GM12878 (cell line): ENCODE measurements at regions not wholly inside any gene's neighbourhood (a gene's known extent, or its start where the extent isn't known, plus 50 kb on each side); places are given as distances from the start of the nearest gene placed in this dataset.

Experiments used
- ATAC-seq: fragments of 200-7000 bp; cut with Tn5 transposase; 3 replicates; pipeline ENCODE4 v1.9.1; 2020; ENCODE audit warnings: mild to moderate bottlenecking, moderate library complexity
- BruUV-seq: library from RNA; stranded (reverse); fragments of 400-500 nt; replicated peaks from 2 replicates; lab custom pipeline; 2021; lab: Mats Ljungman, UMichigan
- CTCF ChIA-PET: fragments of 300-600 bp; sonication (Branson Sonifier 250); formaldehyde crosslinking; extraction: SDS; loops from one replicate; lab custom pipeline; 2021; ENCODE audit warnings: inconsistent platforms; lab: Yijun Ruan, JAX
- POLR2A ChIA-PET: fragments of 350-600 bp; formaldehyde crosslinking; extraction: SDS; loops from one replicate; lab custom pipeline; 2021; ENCODE audit warnings: inconsistent platforms; lab: Charles Lee
- RAD21 ChIA-PET: fragments of 300-600 bp; sonication (Branson Sonifier 250); formaldehyde crosslinking; loops from one replicate; lab custom pipeline; 2023; ENCODE audit warnings: antibody characterized with exemption; ENCODE audit not compliant: unreplicated experiment; lab: Charles Lee
- SMC1A ChIA-PET: fragments of 300-600 bp; sonication (Branson Sonifier 250); formaldehyde crosslinking; loops from one replicate; lab custom pipeline; 2023; ENCODE audit not compliant: unreplicated experiment, uncharacterized antibody; lab: Charles Lee
- DNase-seq: peaks from one replicate; pipeline ENCODE4 v3.0.0-alpha.2; 2011; ENCODE audit warnings: low read depth, low spot score
- FAIRE-seq: peaks from 3 replicates; lab custom pipeline; 2011; peaks lifted over from hg19 to GRCh38; lab: Jason Lieb, UNC
- H2AFZ ChIP-seq: 2 replicates; pipeline ENCODE4 v1.6.0; 2011; ENCODE audit warnings: low read depth, low read length, control low read depth; ENCODE audit not compliant: control insufficient read depth
- H3K27ac ChIP-seq: 2 replicates; pipeline ENCODE4 v1.5.1; 2011; ENCODE audit warnings: control low read depth; ENCODE audit not compliant: control insufficient read depth, insufficient read depth
- H3K27me3 ChIP-seq, 2 experiments: replicated peaks in 1 of 2; 2 replicates each; pipeline versions ENCODE4 v1.6.0 to v1.6.1; 2011; ENCODE audit warnings: low read length in 1 of 2; ENCODE audit not compliant: control insufficient read depth in 2 of 2, insufficient read depth in 2 of 2
- H3K36me3 ChIP-seq, 2 experiments: 2 replicates each; pipeline ENCODE4 v1.5.1; 2011; ENCODE audit warnings: low read length in 1 of 2; ENCODE audit not compliant: control insufficient read depth in 2 of 2, insufficient read depth in 2 of 2
- H3K4me1 ChIP-seq: 2 replicates; pipeline ENCODE4 v1.6.1; 2011; ENCODE audit warnings: mild to moderate bottlenecking, low read length, moderate library complexity, mixed read lengths; ENCODE audit not compliant: control insufficient read depth, insufficient read depth
- H3K4me2 ChIP-seq: 2 replicates; pipeline ENCODE4 v1.6.0; 2011; ENCODE audit warnings: control low read depth; ENCODE audit not compliant: control insufficient read depth, insufficient read depth
- H3K4me3 ChIP-seq: fragments of 200-600 bp; sonication (generic); 2 replicates; pipeline ENCODE4 v1.5.1; 2016
- H3K79me2 ChIP-seq: 2 replicates; pipeline ENCODE4 v1.6.0; 2011; ENCODE audit warnings: low read length; ENCODE audit not compliant: control insufficient read depth, insufficient read depth
- H3K9ac ChIP-seq: 2 replicates; pipeline ENCODE4 v1.8.0; 2011; ENCODE audit warnings: low read length, control low read depth, mixed read lengths; ENCODE audit not compliant: control insufficient read depth, insufficient read depth
- H3K9me3 ChIP-seq: replicated peaks from 3 replicates; pipeline ENCODE4 v1.5.1; 2011; ENCODE audit warnings: mild to moderate bottlenecking, low read length; ENCODE audit not compliant: control insufficient read depth, insufficient read depth
- H4K20me1 ChIP-seq: 2 replicates; pipeline ENCODE4 v1.6.0; 2011; ENCODE audit not compliant: control insufficient read depth, insufficient read depth
- BMI1 ChIP-seq: fragments of 450-650 bp; IDR thresholded peaks from 2 replicates; pipeline ENCODE4 v1.6.1; 2016; ENCODE audit warnings: mild to moderate bottlenecking, moderate library complexity, borderline replicate concordance
- CBX3 ChIP-seq: fragments of 200-600 bp; sonication (generic); IDR thresholded peaks from 2 replicates; pipeline ENCODE4 v1.6.1; 2016; ENCODE audit warnings: low read depth, borderline replicate concordance
- CREB1 ChIP-seq: IDR thresholded peaks from 2 replicates; pipeline ENCODE4 v1.6.1; 2012; ENCODE audit warnings: low read depth, mild to moderate bottlenecking, inconsistent platforms
- FOXM1 ChIP-seq: IDR thresholded peaks from 2 replicates; pipeline ENCODE4 v1.6.1; 2012; ENCODE audit warnings: low read depth, mild to moderate bottlenecking, inconsistent platforms, low read length, moderate library complexity
- HCFC1 ChIP-seq: fragments of 150-350 bp; IDR thresholded peaks from 2 replicates; pipeline ENCODE4 v1.6.1; 2014; ENCODE audit warnings: low read length
- IRF4 ChIP-seq: IDR thresholded peaks from 2 replicates; pipeline ENCODE4 v1.6.1; 2011; ENCODE audit warnings: low read depth, low read length
- MEF2B ChIP-seq: fragments of 450-650 bp; IDR thresholded peaks from 2 replicates; pipeline ENCODE4 v1.6.1; 2018; ENCODE audit warnings: mild to moderate bottlenecking, moderate library complexity; ENCODE audit not compliant: partially characterized antibody, poor library complexity, severe bottlenecking
- MXI1 ChIP-seq: fragments of 150-350 bp; IDR thresholded peaks from 2 replicates; pipeline ENCODE4 v1.6.1; 2011; ENCODE audit warnings: low read depth, mild to moderate bottlenecking, inconsistent platforms, low read length, improper control_type of control experiment
- NFIC ChIP-seq: IDR thresholded peaks from 2 replicates; pipeline ENCODE4 v1.6.1; 2012; ENCODE audit warnings: low read depth, mild to moderate bottlenecking, inconsistent platforms, low read length, moderate library complexity
- NR2C1 ChIP-seq: fragments of 450-650 bp; IDR thresholded peaks from 2 replicates; pipeline ENCODE4 v1.6.1; 2017; ENCODE audit warnings: antibody characterized with exemption, mild to moderate bottlenecking, moderate library complexity
- RAD21 ChIP-seq: IDR thresholded peaks from 2 replicates; pipeline ENCODE4 v1.6.1; 2011; ENCODE audit warnings: mild to moderate bottlenecking, low read depth, low read length, moderate library complexity; ENCODE audit not compliant: insufficient read depth
- RUNX3 ChIP-seq: IDR thresholded peaks from 2 replicates; pipeline ENCODE4 v1.6.1; 2012; ENCODE audit warnings: low read length, inconsistent platforms
- SIN3A ChIP-seq: IDR thresholded peaks from 2 replicates; pipeline ENCODE4 v1.6.1; 2012; ENCODE audit warnings: low read depth, low read length, improper control_type of control experiment
- SMAD1 ChIP-seq: fragments of 450-650 bp; IDR thresholded peaks from 2 replicates; pipeline ENCODE4 v1.6.1; 2018; ENCODE audit warnings: mild to moderate bottlenecking, low read depth; ENCODE audit not compliant: partially characterized antibody
- STAT1 ChIP-seq: fragments of 450-650 bp; conservative IDR thresholded peaks from 2 replicates; pipeline ENCODE4 v1.6.1; 2014; ENCODE audit warnings: antibody characterized with exemption, mild to moderate bottlenecking
- TCF12 ChIP-seq: IDR thresholded peaks from 2 replicates; pipeline ENCODE4 v1.6.1; 2011; ENCODE audit warnings: low read depth, mild to moderate bottlenecking, low read length
- WRNIP1 ChIP-seq: IDR thresholded peaks from 2 replicates; pipeline ENCODE4 v1.6.1; 2011; ENCODE audit warnings: low read depth, low read length, improper control_type of control experiment, borderline replicate concordance
- YY1 ChIP-seq: IDR thresholded peaks from 2 replicates; pipeline ENCODE4 v1.6.1; 2011; ENCODE audit warnings: low read depth, mild to moderate bottlenecking, low read length
- ZBTB40 ChIP-seq: fragments of 450-650 bp; IDR thresholded peaks from 2 replicates; pipeline ENCODE4 v1.6.1; 2016; ENCODE audit warnings: mild to moderate bottlenecking, moderate library complexity, borderline replicate concordance
- ZNF207 ChIP-seq: fragments of 450-650 bp; IDR thresholded peaks from 2 replicates; pipeline ENCODE4 v1.6.1; 2014; ENCODE audit warnings: antibody characterized with exemption, mild to moderate bottlenecking, borderline replicate concordance
- ZNF384 ChIP-seq: IDR thresholded peaks from 2 replicates; pipeline ENCODE4 v1.6.1; 2012; ENCODE audit warnings: low read depth, mild to moderate bottlenecking, low read length, improper control_type of control experiment, borderline replicate concordance
- WGBS: methylation state at CpG from one replicate; pipeline ENCODE4 v1.1.6; 2016; ENCODE audit warnings: low lambda C conversion rate; ENCODE audit not compliant: insufficient replicate concordance, insufficient coverage; ENCODE audit errors: missing lambda C conversion rate; 5-methylcytosine and 5-hydroxymethylcytosine counted together
- in situ Hi-C: fragments of 300-500 bp; cut with MboI; formaldehyde crosslinking; loops from 9 replicates; pipeline ENCODE4 v1.14.3; 2018; ENCODE audit warnings: mixed read lengths
- intact Hi-C: fragments of 100-400 bp; cut with micrococcal nuclease; formaldehyde crosslinking; loops from one replicate; pipeline ENCODE4 v1.14.2; 2022; ENCODE audit not compliant: unreplicated experiment

GRCh38 chr12:11553871-11554533 lies 95.5 kb upstream of the ETV6 start:
- Histone ChIP-seq H3K4me3 (no peak overlapping the region), H4K20me1 (no peaks in the 10 kb centered on the region), H3K4me2 (0 out of 2 replicates have a peak overlapping the region, but pooled peaks have one; percentile 9), H3K27me3 (no peaks in the 10 kb centered on the region), H2AFZ (peak overlapping the region; percentile 57; the same call in 1 of the 2 replicates), H3K36me3 (no peaks in the 10 kb centered on the region), H3K9me3 (no peaks in the 10 kb centered on the region), H3K79me2 (no peaks in the 10 kb centered on the region), H3K9ac (no peak overlapping the region; the same call in none of the 2 replicates), H3K4me1 (peaks cover 4% of the 10 kb centered on the region; the same call in 1 of the 2 replicates), H3K27ac (peak overlapping the region; percentile 70)
- intact Hi-C loops, result loop anchor here (1.0 kb wide), 3 partner anchors 11 to 479 kb away; no protein-coding TSS in a partner anchor
- POLR2A ChIA-PET, result interaction anchor here (1.3 to 6.7 kb wide), 5 partner anchors 9 to 25 kb away, joined by 3 to 64 read pairs (median 25); no protein-coding TSS in a partner anchor
- in situ Hi-C loops, result loop anchor here (25.0 kb wide), 1 partner anchor 1033 kb away; no protein-coding TSS in a partner anchor
- CTCF ChIA-PET, result interaction anchor here (1.0 to 12.5 kb wide), 8 partner anchors 9 to 479 kb away, joined by 3 to 148 read pairs (median 16); no protein-coding TSS in a partner anchor
- RAD21 ChIA-PET, result interaction anchor here (0.8 to 16.5 kb wide), 12 partner anchors 8 to 479 kb away, joined by 3 to 322 read pairs (median 6); no protein-coding TSS in a partner anchor
- SMC1A ChIA-PET, result interaction anchor here (0.7 to 13.0 kb wide), 10 partner anchors 8 to 1030 kb away, joined by 3 to 225 read pairs (median 11); no protein-coding TSS in a partner anchor
- FAIRE-seq, result peak; percentile 89
- ATAC-seq, result peak; percentile 87
- no TSS peak for BruUV-seq
- DNase-seq, result peak; percentile 88
- 11% methylated on average over 9 of the region's 9 CpGs for WGBS
- peak; percentile 48; the same call in 1 of the 2 replicates for TF ChIP-seq NFIC
- TF ChIP-seq FOXM1, result peak; percentile 63; the same call in 1 of the 2 replicates
- TF ChIP-seq ZBTB40, result no peak
- TF ChIP-seq IRF4, result no peak; the same call in 1 of the 2 replicates
- no peak for TF ChIP-seq BMI1
- no peak for TF ChIP-seq ZNF207
- peak; percentile 51; the same call in 1 of the 2 replicates for TF ChIP-seq RUNX3
- 0 out of 2 replicates have a peak, but pooled peaks have one; percentile 7 for TF ChIP-seq TCF12
- TF ChIP-seq RAD21, result peak; percentile 88
- TF ChIP-seq CREB1, result 0 out of 2 replicates have a peak, but pooled peaks have one; percentile 49
- no peak for TF ChIP-seq SIN3A
- TF ChIP-seq MEF2B, result peak; percentile 27
- peak; percentile 52; the same call in 1 of the 2 replicates for TF ChIP-seq ZNF384
- TF ChIP-seq CBX3, result no peak
- TF ChIP-seq NR2C1, result peak; percentile 24; the same call in 1 of the 2 replicates
- no peak for TF ChIP-seq SMAD1
- TF ChIP-seq MXI1, result peak; percentile 73
- peak; percentile 87; the same call in 1 of the 2 replicates for TF ChIP-seq WRNIP1
- TF ChIP-seq STAT1, result no peak
- no peak for TF ChIP-seq HCFC1
- peak; percentile 7; the same call in 1 of the 2 replicates for TF ChIP-seq YY1
